H1 (cell line): ENCODE measurements at regions not wholly inside any gene's neighbourhood (a gene's known extent, or its start where the extent isn't known, plus 50 kb on each side); places are given as distances from the start of the nearest gene placed in this dataset.

Experiments used
- EGR1 ChIP-seq: IDR thresholded peaks from 2 replicates; pipeline ENCODE4 v1.6.1; 2011; ENCODE audit warnings: low read depth, low read length, borderline replicate concordance
- NRF1 ChIP-seq: IDR thresholded peaks from 2 replicates; pipeline ENCODE4 v1.6.1; 2011; ENCODE audit warnings: mild to moderate bottlenecking, low read depth, low read length, improper control_type of control experiment
- RAD21 ChIP-seq, 2 experiments: IDR thresholded peaks in 1 of 2; conservative IDR thresholded peaks in 1 of 2; 2 replicates each; pipeline ENCODE4 v1.6.1; 2011; ENCODE audit warnings: low read depth in 2 of 2, low read length in 2 of 2, improper control_type of control experiment in 1 of 2, inconsistent platforms in 1 of 2, mild to moderate bottlenecking in 1 of 2, moderate library complexity in 1 of 2
- SP1 ChIP-seq: IDR thresholded peaks from 2 replicates; pipeline ENCODE4 v1.6.1; 2011; ENCODE audit warnings: low read depth, low read length
- TAF1 ChIP-seq: IDR thresholded peaks from 2 replicates; pipeline ENCODE4 v1.6.1; 2011; ENCODE audit warnings: mild to moderate bottlenecking, low read depth, low read length

DNA sequence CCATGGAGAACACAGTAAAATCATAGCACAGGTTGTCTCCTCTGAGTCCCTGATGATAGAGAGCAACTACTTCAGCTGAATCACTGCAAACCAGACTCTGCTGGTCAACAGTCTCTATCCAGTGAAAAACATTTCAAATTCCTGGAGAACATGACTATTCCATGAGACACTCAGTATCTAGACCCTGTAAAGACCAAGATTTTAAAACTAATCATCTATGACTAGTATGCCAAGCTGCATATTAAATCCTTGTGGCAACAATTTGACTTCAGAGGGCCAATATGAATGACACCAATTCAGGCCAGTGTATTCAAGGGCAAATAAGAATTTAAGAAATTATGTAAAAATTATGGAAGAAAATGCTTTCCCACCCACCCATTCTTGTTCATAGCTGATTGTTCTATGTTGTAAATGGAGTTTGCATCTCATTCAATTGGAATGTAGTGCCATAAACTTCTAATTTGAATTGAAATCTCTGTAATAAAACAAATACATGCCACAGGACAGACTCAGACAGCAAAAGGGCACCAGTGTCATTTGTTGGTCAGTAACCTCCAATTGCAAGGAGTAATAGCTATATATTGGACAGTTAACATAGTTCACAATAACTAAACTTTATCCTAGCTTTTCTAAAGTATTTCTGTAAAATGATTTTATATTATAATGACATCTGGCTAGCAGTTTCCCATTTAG is 80.1 kb upstream of the LPAR1 start (continued):
- no peak for TF ChIP-seq NRF1
- TF ChIP-seq EGR1: no peak
- no peak for TF ChIP-seq RAD21 (IDR thresholded peaks at IDR 0.05 in 1 of 2, conservative IDR thresholded peaks at IDR 0.05 in 1 of 2; ENCODE audit: low read depth in 2 of 2, low read length in 2 of 2)
- TF ChIP-seq SP1: no peak
- TF ChIP-seq TAF1: no peak
